Daoy (cell line): ENCODE measurements at regions not wholly inside any gene's neighbourhood (a gene's known extent, or its start where the extent isn't known, plus 50 kb on each side); places are given as distances from the start of the nearest gene placed in this dataset.
"Not testable (repeated sequence)": the region's sequence is repeated elsewhere in the genome, so short reads cannot be mapped to it uniquely, and the experiment has no call there.

Experiments used
- DNase-seq: peaks from one replicate; pipeline ENCODE4 v3.0.0-alpha.2; 2015; ENCODE audit warnings: low read depth

- no peak for DNase-seq
Observed at GRCh38 chrX:98065151-98065550, 1181.4 kb downstream of the RPA4 start.

GRCh38 chrX:98067611-98068010 is 1183.9 kb downstream of the RPA4 start:
- DNase-seq, result no peak

GRCh38 chrX:98068024-98068580 is 1184.4 kb downstream of the RPA4 start:
- no peak for DNase-seq

- no peak for DNase-seq
Observed at GRCh38 chrX:98071331-98071730, 1187.6 kb downstream of the RPA4 start.

- DNase-seq, result no peak
Observed at GRCh38 chrX:98077440-98077839, 1193.7 kb downstream of the RPA4 start.

- no peak for DNase-seq
Observed at GRCh38 chrX:98111684-98112083, 1228.0 kb downstream of the RPA4 start.

GRCh38 chrX:98114021-98114420 is 1230.3 kb downstream of the RPA4 start:
- no peak for DNase-seq

GRCh38 chrX:98141466-98141865 is 1257.8 kb downstream of the RPA4 start:
- DNase-seq, result no peak

- DNase-seq, result no peak
Observed at GRCh38 chrX:98191003-98191402, 1307.3 kb downstream of the RPA4 start.

GRCh38 chrX:98194036-98194435 is 1310.3 kb downstream of the RPA4 start:
- no peak for DNase-seq

- no peak for DNase-seq
Observed at GRCh38 chrX:98203800-98204199, 1320.1 kb downstream of the RPA4 start.

- DNase-seq, result no peak
Observed at GRCh38 chrX:98207947-98208346, 1324.2 kb downstream of the RPA4 start.

GRCh38 chrX:98231003-98231402 is 1347.3 kb downstream of the RPA4 start:
- no peak for DNase-seq

GRCh38 chrX:98240061-98240460 is 1356.4 kb downstream of the RPA4 start:
- DNase-seq, result not testable (repeated sequence)

- no peak for DNase-seq
Observed at GRCh38 chrX:98263135-98263534, 1379.4 kb downstream of the RPA4 start.

- no peak for DNase-seq
Observed at GRCh38 chrX:98289726-98290125, 1406.0 kb downstream of the RPA4 start.

GRCh38 chrX:98294310-98294709 is 1410.6 kb downstream of the RPA4 start:
- DNase-seq, result no peak

- DNase-seq, result no peak
Observed at GRCh38 chrX:98296129-98296528, 1412.4 kb downstream of the RPA4 start.

- no peak for DNase-seq
Observed at GRCh38 chrX:98299785-98300184, 1416.1 kb downstream of the RPA4 start.

GRCh38 chrX:98300536-98300935 is 1416.8 kb downstream of the RPA4 start:
- DNase-seq, result not testable (repeated sequence)

GRCh38 chrX:98331407-98331806 is 1447.7 kb downstream of the RPA4 start:
- no peak for DNase-seq

GRCh38 chrX:98338544-98338943 is 1454.8 kb downstream of the RPA4 start:
- DNase-seq, result no peak

- no peak for DNase-seq
Observed at GRCh38 chrX:98350940-98351339, 1467.2 kb downstream of the RPA4 start.

GRCh38 chrX:98357146-98357545 is 1473.4 kb downstream of the RPA4 start:
- no peak for DNase-seq

- no peak for DNase-seq
Observed at GRCh38 chrX:98362630-98363029, 1478.9 kb downstream of the RPA4 start.
